HCT116 (cell line): ENCODE measurements at regions not wholly inside any gene's neighbourhood (a gene's known extent, or its start where the extent isn't known, plus 50 kb on each side); places are given as distances from the start of the nearest gene placed in this dataset.

ENCODE experiments used
- ATAC-seq: fragments of 200-7000 bp; cut with Tn5 transposase; 2 replicates; pipeline ENCODE4 v1.9.1; 2020; ENCODE audit warnings: mild to moderate bottlenecking, moderate library complexity
- BruUV-seq: library from RNA; stranded (reverse); fragments of 400-500 nt; replicated peaks from 2 replicates; lab custom pipeline; 2021; lab: Mats Ljungman, UMichigan
- CTCF ChIA-PET: fragments of 300-600 bp; sonication (Branson Sonifier 250); formaldehyde crosslinking; loops from one replicate; lab custom pipeline; 2021; ENCODE audit warnings: antibody characterized with exemption; lab: Charles Lee
- POLR2A ChIA-PET: fragments of 300-600, 350-600 bp; sonication (Branson Sonifier 250); formaldehyde crosslinking; loops from one replicate; lab custom pipeline; 2021; ENCODE audit warnings: antibody characterized with exemption; lab: Charles Lee
- RAD21 ChIA-PET, 2 experiments: fragments of 300-600 bp; sonication (Branson Sonifier 250); formaldehyde crosslinking; loops; one replicate each; lab custom pipeline; 2023; ENCODE audit warnings: low total read pairs in 2 of 2; ENCODE audit not compliant: uncharacterized antibody in 2 of 2, unreplicated experiment in 2 of 2, low non-redundant PET in 1 of 2; lab: Charles Lee
- DNase-seq: peaks from one replicate; pipeline ENCODE4 v3.0.0-alpha.2; 2010; ENCODE audit warnings: low read depth, low spot score
- H2AFZ ChIP-seq: fragments of 200-600 bp; shearing (Covaris generic), sonication (generic); 2 replicates; pipeline ENCODE4 v1.6.1; 2017; ENCODE audit warnings: low read depth, mixed run types, mixed read lengths, antibody characterized with exemption, low read length; ENCODE audit not compliant: poor library complexity, severe bottlenecking
- H3K27ac ChIP-seq: 2 replicates; pipeline ENCODE4 v1.5.1; 2012; ENCODE audit warnings: low read depth, low read length
- H3K27me3 ChIP-seq: fragments of 200-600 bp; sonication (generic); 2 replicates; pipeline ENCODE4 v1.6.1; 2016; ENCODE audit warnings: mixed run types, low read length, mixed read lengths; ENCODE audit not compliant: insufficient read depth
- H3K36me3 ChIP-seq, 2 experiments: fragments of 200-500 bp in 1 of 2; fragments of 200-600 bp in 1 of 2; sonication (Bioruptor generic) in 1 of 2; sonication (generic) in 1 of 2; 2 replicates each; pipeline versions ENCODE4 v1.5.1 to v1.6.1; 2014 to 2016; ENCODE audit warnings: low read length in 2 of 2, inconsistent platforms in 1 of 2, mixed read lengths in 1 of 2, mixed run types in 1 of 2; ENCODE audit not compliant: insufficient read depth in 2 of 2, control insufficient read depth in 1 of 2
- H3K4me1 ChIP-seq, 2 experiments: fragments of 200-600 bp in 1 of 2; sonication (generic) in 1 of 2; 2 replicates each; pipeline versions ENCODE4 v1.5.1 to v1.6.1; 2012 to 2017; ENCODE audit warnings: low read length in 2 of 2, inconsistent platforms in 1 of 2, mild to moderate bottlenecking in 1 of 2, mixed read lengths in 1 of 2, mixed run types in 1 of 2, moderate library complexity in 1 of 2; ENCODE audit not compliant: insufficient read depth in 2 of 2, control insufficient read depth in 1 of 2
- H3K4me2 ChIP-seq: fragments of 200-600 bp; sonication (generic); 2 replicates; pipeline ENCODE4 v1.6.1; 2017; ENCODE audit warnings: mixed run types, low read length, mixed read lengths
- H3K4me3 ChIP-seq, 2 experiments: fragments of 200-600 bp in 1 of 2; sonication (generic) in 1 of 2; replicated peaks in 1 of 2; 2 replicates each; pipeline ENCODE4 v1.5.1; 2011 to 2016; ENCODE audit warnings: low read length in 2 of 2, control low read depth in 1 of 2, low read depth in 1 of 2, mild to moderate bottlenecking in 1 of 2, mixed read lengths in 1 of 2, mixed run types in 1 of 2
- H3K79me2 ChIP-seq: fragments of 200-600 bp; sonication (generic); 2 replicates; pipeline ENCODE4 v1.6.1; 2017; ENCODE audit warnings: mild to moderate bottlenecking, mixed run types, low read length, moderate library complexity, mixed read lengths; ENCODE audit not compliant: insufficient read depth
- H3K9ac ChIP-seq: fragments of 200-600 bp; sonication (generic); 2 replicates; pipeline ENCODE4 v1.6.1; 2016; ENCODE audit warnings: low read length, mixed read lengths
- H3K9me2 ChIP-seq: fragments of 200-600 bp; sonication (generic), shearing (Covaris generic); 2 replicates; pipeline ENCODE4 v1.6.1; 2017; ENCODE audit warnings: mixed run types, mild to moderate bottlenecking, moderate library complexity; ENCODE audit not compliant: insufficient read depth
- H3K9me3 ChIP-seq, 2 experiments: fragments of 200-500 bp in 1 of 2; fragments of 200-600 bp in 1 of 2; sonication (Bioruptor generic) in 1 of 2; sonication (generic) in 1 of 2; 2 replicates each; pipeline ENCODE4 v1.6.1; 2014 to 2017; ENCODE audit warnings: low read length in 2 of 2, mixed read lengths in 2 of 2, inconsistent platforms in 1 of 2, low read depth in 1 of 2, mild to moderate bottlenecking in 1 of 2, mixed run types in 1 of 2, moderate library complexity in 1 of 2; ENCODE audit not compliant: control insufficient read depth in 1 of 2, insufficient read depth in 1 of 2
- H4K20me1 ChIP-seq: fragments of 200-600 bp; sonication (generic), shearing (Covaris generic); 2 replicates; pipeline ENCODE4 v1.6.1; 2017; ENCODE audit warnings: mixed run types, mild to moderate bottlenecking, moderate library complexity; ENCODE audit not compliant: insufficient read depth
- CBX3 ChIP-seq: IDR thresholded peaks from 2 replicates; pipeline ENCODE4 v1.6.1; 2012; ENCODE audit warnings: low read depth
- EGR1 ChIP-seq: IDR thresholded peaks from 2 replicates; pipeline ENCODE4 v1.6.1; 2012; ENCODE audit warnings: low read depth
- EZH2phosphoT487 ChIP-seq: fragments of 200-600 bp; IDR thresholded peaks from 2 replicates; pipeline ENCODE4 v1.6.1; 2018; ENCODE audit warnings: antibody characterized with exemption, borderline replicate concordance
- JUND ChIP-seq: IDR thresholded peaks from 2 replicates; pipeline ENCODE4 v1.6.1; 2012
- POLR2A ChIP-seq: IDR thresholded peaks from 2 replicates; pipeline ENCODE4 v1.7.0; 2011; ENCODE audit warnings: borderline replicate concordance; ENCODE audit not compliant: insufficient read depth, insufficient read length; ENCODE audit errors: extremely low read depth
- SP1 ChIP-seq: IDR thresholded peaks from 2 replicates; pipeline ENCODE4 v1.6.1; 2012; ENCODE audit warnings: low read depth
- SRF ChIP-seq: IDR thresholded peaks from 2 replicates; pipeline ENCODE4 v1.6.1; 2012; ENCODE audit warnings: low read depth
- TCF7L2 ChIP-seq: IDR thresholded peaks from 2 replicates; pipeline ENCODE4 v1.7.0; 2011; ENCODE audit warnings: borderline replicate concordance, inconsistent platforms; ENCODE audit not compliant: insufficient read depth, insufficient read length; ENCODE audit errors: extremely low read depth
- YY1 ChIP-seq: IDR thresholded peaks from 2 replicates; pipeline ENCODE4 v1.6.1; 2011; ENCODE audit warnings: low read length, low read depth, moderate library complexity, mild to moderate bottlenecking; ENCODE audit not compliant: insufficient replicate concordance; ENCODE audit errors: extremely low read depth
- ZFX ChIP-seq: fragments of 450-650 bp; IDR thresholded peaks from 2 replicates; pipeline ENCODE4 v1.6.1; 2017
- ZNF274 ChIP-seq: fragments of 200-500 bp; sonication (Bioruptor generic); IDR thresholded peaks from 2 replicates; pipeline ENCODE4 v1.6.1; 2014; ENCODE audit warnings: mild to moderate bottlenecking, low read depth, low read length, inconsistent platforms
- intact Hi-C: fragments of 100-400 bp; cut with micrococcal nuclease; formaldehyde crosslinking; loops from 2 replicates; pipeline ENCODE4 v1.10.0; 2022
- TF ChIP-seq, protein P1 (sequence below): IDR thresholded peaks from 2 replicates; pipeline ENCODE4 v1.6.1; 2012
- TF ChIP-seq, protein P2 (sequence below), 3 experiments: fragments of 200-600 bp in 1 of 3; sonication (generic) in 1 of 3; IDR thresholded peaks in 2 of 3; conservative IDR thresholded peaks in 1 of 3; 2 replicates each; pipeline ENCODE4 v1.5.1; 2012 to 2017; ENCODE audit warnings: low read depth in 2 of 3, low read length in 2 of 3, antibody characterized with exemption in 1 of 3, borderline replicate concordance in 1 of 3, control low read depth in 1 of 3, mild to moderate bottlenecking in 1 of 3, mixed read lengths in 1 of 3, mixed run types in 1 of 3, moderate library complexity in 1 of 3; ENCODE audit not compliant: insufficient read depth in 1 of 3
- TF ChIP-seq, protein P3 (sequence below): IDR thresholded peaks from 2 replicates; pipeline ENCODE4 v1.6.1; 2012
- TF ChIP-seq, protein P4 (sequence below): IDR thresholded peaks from 2 replicates; pipeline ENCODE4 v1.6.1; 2011; ENCODE audit warnings: mild to moderate bottlenecking, low read length, moderate library complexity; ENCODE audit not compliant: insufficient replicate concordance; ENCODE audit errors: extremely low read depth

DNA sequence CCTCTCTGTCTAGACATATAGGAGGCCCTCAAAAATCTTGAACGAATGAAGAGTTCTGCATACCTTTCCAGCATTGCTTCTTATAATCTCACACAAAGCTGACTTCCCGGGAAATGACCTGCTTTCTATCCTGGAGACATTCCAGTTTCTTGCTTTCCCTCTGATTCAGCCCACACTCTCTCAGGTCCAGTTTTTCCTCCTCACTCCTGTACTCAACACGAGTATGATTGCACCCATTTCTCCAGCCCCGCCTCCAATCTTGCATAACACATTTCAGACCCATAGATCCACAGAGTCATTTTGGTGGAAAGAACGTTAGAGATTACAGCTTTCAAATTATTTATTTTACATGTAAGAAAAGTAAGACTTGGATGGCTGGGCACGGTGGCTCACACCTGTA lies 127.5 kb upstream of the TLR3 start:
- DNase-seq (no peak), ATAC-seq (no peak)
- BruUV-seq = no TSS peak
- no peaks in the 10 kb centered on the region for H3K79me2 ChIP-seq
- no peak overlapping the region for H3K9ac ChIP-seq
- ChIA-PET CTCF (no interaction called here), RAD21 (no interaction called here), POLR2A (no interaction called here)
- intact Hi-C loops = no loop called here
- no peak for TF ChIP-seq EZH2phosphoT487
- TF ChIP-seq SP1 = no peak
- TF ChIP-seq, protein P1, sequence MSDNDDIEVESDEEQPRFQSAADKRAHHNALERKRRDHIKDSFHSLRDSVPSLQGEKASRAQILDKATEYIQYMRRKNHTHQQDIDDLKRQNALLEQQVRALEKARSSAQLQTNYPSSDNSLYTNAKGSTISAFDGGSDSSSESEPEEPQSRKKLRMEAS = no peak
- TF ChIP-seq, protein P2, sequence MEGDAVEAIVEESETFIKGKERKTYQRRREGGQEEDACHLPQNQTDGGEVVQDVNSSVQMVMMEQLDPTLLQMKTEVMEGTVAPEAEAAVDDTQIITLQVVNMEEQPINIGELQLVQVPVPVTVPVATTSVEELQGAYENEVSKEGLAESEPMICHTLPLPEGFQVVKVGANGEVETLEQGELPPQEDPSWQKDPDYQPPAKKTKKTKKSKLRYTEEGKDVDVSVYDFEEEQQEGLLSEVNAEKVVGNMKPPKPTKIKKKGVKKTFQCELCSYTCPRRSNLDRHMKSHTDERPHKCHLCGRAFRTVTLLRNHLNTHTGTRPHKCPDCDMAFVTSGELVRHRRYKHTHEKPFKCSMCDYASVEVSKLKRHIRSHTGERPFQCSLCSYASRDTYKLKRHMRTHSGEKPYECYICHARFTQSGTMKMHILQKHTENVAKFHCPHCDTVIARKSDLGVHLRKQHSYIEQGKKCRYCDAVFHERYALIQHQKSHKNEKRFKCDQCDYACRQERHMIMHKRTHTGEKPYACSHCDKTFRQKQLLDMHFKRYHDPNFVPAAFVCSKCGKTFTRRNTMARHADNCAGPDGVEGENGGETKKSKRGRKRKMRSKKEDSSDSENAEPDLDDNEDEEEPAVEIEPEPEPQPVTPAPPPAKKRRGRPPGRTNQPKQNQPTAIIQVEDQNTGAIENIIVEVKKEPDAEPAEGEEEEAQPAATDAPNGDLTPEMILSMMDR (IDR thresholded peaks at IDR 0.05 in 2 of 3, conservative IDR thresholded peaks at IDR 0.05 in 1 of 3; ENCODE audit: borderline replicate concordance in 1 of 3, insufficient read depth in 1 of 3, low read depth in 2 of 3, low read length in 2 of 3) = no peak
- no peak for TF ChIP-seq JUND
- H3K4me3 ChIP-seq = no peak overlapping the region
- no peak overlapping the region for H3K27ac ChIP-seq
- H4K20me1 ChIP-seq = no peaks in the 10 kb centered on the region
- H3K9me3 ChIP-seq = no peaks in the 10 kb centered on the region
- no peaks in the 10 kb centered on the region for H3K4me1 ChIP-seq
- no peak overlapping the region for H3K4me2 ChIP-seq
- H3K27me3 ChIP-seq = no peaks in the 10 kb centered on the region
- H2AFZ ChIP-seq = no peak overlapping the region
- H3K36me3 ChIP-seq = no peaks in the 10 kb centered on the region
- no peaks in the 10 kb centered on the region for H3K9me2 ChIP-seq

DNA sequence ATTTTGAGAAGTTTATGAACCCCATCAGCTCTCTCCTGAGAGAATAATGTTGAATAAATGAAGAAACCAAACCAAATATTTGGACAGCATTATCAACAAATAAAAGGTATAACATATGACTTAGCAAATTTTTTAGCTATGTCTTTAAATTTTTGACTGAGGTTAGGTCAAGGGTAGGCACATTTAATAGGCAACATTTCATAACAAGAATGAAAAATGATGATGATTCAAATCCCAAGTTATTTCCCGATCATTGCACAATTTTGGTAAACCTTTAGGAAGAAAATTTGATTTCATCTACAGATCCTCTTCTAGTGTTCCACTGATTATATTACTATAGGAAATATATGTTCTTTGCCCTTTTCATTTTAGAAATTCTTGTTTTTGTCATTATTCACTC lies 123.7 kb upstream of the TLR3 start:
- RAD21 ChIA-PET = no interaction called here
- no peaks in the 10 kb centered on the region for H3K9me3 ChIP-seq
- TF ChIP-seq JUND = no peak
- TF ChIP-seq POLR2A = no peak
- no peak for TF ChIP-seq SP1
- TF ChIP-seq CBX3 = no peak
- no peak for TF ChIP-seq SRF
- no peak for TF ChIP-seq EZH2phosphoT487
- TF ChIP-seq, protein P3, sequence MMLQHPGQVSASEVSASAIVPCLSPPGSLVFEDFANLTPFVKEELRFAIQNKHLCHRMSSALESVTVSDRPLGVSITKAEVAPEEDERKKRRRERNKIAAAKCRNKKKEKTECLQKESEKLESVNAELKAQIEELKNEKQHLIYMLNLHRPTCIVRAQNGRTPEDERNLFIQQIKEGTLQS = no peak
- no peak for TF ChIP-seq YY1
- TF ChIP-seq ZNF274 = no peak
- TF ChIP-seq, protein P1 = no peak
- TF ChIP-seq, protein P4, sequence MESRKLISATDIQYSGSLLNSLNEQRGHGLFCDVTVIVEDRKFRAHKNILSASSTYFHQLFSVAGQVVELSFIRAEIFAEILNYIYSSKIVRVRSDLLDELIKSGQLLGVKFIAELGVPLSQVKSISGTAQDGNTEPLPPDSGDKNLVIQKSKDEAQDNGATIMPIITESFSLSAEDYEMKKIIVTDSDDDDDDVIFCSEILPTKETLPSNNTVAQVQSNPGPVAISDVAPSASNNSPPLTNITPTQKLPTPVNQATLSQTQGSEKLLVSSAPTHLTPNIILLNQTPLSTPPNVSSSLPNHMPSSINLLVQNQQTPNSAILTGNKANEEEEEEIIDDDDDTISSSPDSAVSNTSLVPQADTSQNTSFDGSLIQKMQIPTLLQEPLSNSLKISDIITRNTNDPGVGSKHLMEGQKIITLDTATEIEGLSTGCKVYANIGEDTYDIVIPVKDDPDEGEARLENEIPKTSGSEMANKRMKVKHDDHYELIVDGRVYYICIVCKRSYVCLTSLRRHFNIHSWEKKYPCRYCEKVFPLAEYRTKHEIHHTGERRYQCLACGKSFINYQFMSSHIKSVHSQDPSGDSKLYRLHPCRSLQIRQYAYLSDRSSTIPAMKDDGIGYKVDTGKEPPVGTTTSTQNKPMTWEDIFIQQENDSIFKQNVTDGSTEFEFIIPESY = no peak
- TF ChIP-seq TCF7L2 = no peak
- TF ChIP-seq EGR1 = no peak
- no peak for TF ChIP-seq ZFX

More for the DNA sequence above, 123.7 kb upstream of the TLR3 start:
- Histone ChIP-seq H3K9ac (no peak overlapping the region), H3K79me2 (no peaks in the 10 kb centered on the region), H3K4me2 (no peak overlapping the region), H3K4me1 (no peaks in the 10 kb centered on the region), H3K27me3 (no peaks in the 10 kb centered on the region), H3K36me3 (no peaks in the 10 kb centered on the region), H4K20me1 (no peaks in the 10 kb centered on the region), H3K4me3 (no peak overlapping the region), H2AFZ (no peak overlapping the region), H3K9me2 (no peaks in the 10 kb centered on the region), H3K27ac (no peak overlapping the region)
- DNase-seq (no peak), ATAC-seq (no peak)
- CTCF ChIA-PET = no interaction called here
- BruUV-seq = no TSS peak
- intact Hi-C loops = no loop called here
- POLR2A ChIA-PET = no interaction called here
